ENCODE measurements at regions not wholly inside any gene's neighbourhood (a gene's known extent, or its start where the extent isn't known, plus 50 kb on each side); places are given as distances from the start of the nearest gene placed in this dataset.
"Not testable (repeated sequence)": the region's sequence is repeated elsewhere in the genome, so short reads cannot be mapped to it uniquely, and the experiment has no call there.

GRCh38 chr2:44055229-44055628 lies 59.4 kb upstream of the LRPPRC start:
- WGBS (ENCODE audit: insufficient coverage): no CpG with 5 or more reads among the region's 2 CpGs
- Histone ChIP-seq H3K27me3 (ENCODE audit: control insufficient read depth, insufficient read depth, low read length) (no peaks in the 10 kb centered on the region), H3K9me3 (ENCODE audit: control insufficient read depth, insufficient read depth, low read length) (no peaks in the 10 kb centered on the region), H3K36me3 (ENCODE audit: control insufficient read depth, insufficient read depth, low read length) (no peaks in the 10 kb centered on the region), H3K4me3 (ENCODE audit: low read length) (no peak overlapping the region), H3K27ac (ENCODE audit: low read length) (no peak overlapping the region), H3K4me1 (ENCODE audit: control insufficient read depth, insufficient read depth, low read length) (no peaks in the 10 kb centered on the region)
- Mint-ChIP-seq H3K9me3 (no peaks in the 10 kb centered on the region), H3K4me1 (no peaks in the 10 kb centered on the region), H3K4me3 (no peak overlapping the region), H3K27me3 (ENCODE audit: low read depth in 2 of 2) (peaks cover 0 to 10% of the 10 kb centered on the region in 2 donors), H3K36me3 (no peaks in the 10 kb centered on the region), H3K27ac (no peak overlapping the region)
- DNase-seq (no peak), ATAC-seq (no peak)
- no peak for TF ChIP-seq CTCF (IDR thresholded peaks at IDR 0.05)
- intact Hi-C loops (cut with micrococcal nuclease): no loop called here

GRCh38 chr2:44055664-44056063 lies 59.9 kb upstream of the LRPPRC start:
- DNase-seq (no peak), ATAC-seq (no peak)
- Mint-ChIP-seq H3K36me3 (no peaks in the 10 kb centered on the region), H3K9me3 (no peaks in the 10 kb centered on the region), H3K27me3 (ENCODE audit: low read depth in 2 of 2) (peaks cover 0 to 10% of the 10 kb centered on the region in 2 donors), H3K4me3 (no peak overlapping the region), H3K4me1 (no peaks in the 10 kb centered on the region), H3K27ac (no peak overlapping the region)
- WGBS (ENCODE audit: insufficient coverage): 88% methylated on average over 7 of the region's 7 CpGs
- intact Hi-C loops (cut with micrococcal nuclease): no loop called here
- no peak for TF ChIP-seq CTCF (IDR thresholded peaks at IDR 0.05)
- Histone ChIP-seq H3K36me3 (ENCODE audit: control insufficient read depth, insufficient read depth, low read length) (no peaks in the 10 kb centered on the region), H3K9me3 (ENCODE audit: control insufficient read depth, insufficient read depth, low read length) (no peaks in the 10 kb centered on the region), H3K27me3 (ENCODE audit: control insufficient read depth, insufficient read depth, low read length) (no peaks in the 10 kb centered on the region), H3K4me3 (ENCODE audit: low read length) (no peak overlapping the region), H3K4me1 (ENCODE audit: control insufficient read depth, insufficient read depth, low read length) (no peaks in the 10 kb centered on the region), H3K27ac (ENCODE audit: low read length) (no peak overlapping the region)

- Histone ChIP-seq H3K27me3 (ENCODE audit: control insufficient read depth, insufficient read depth, low read length) (no peaks in the 10 kb centered on the region), H3K36me3 (ENCODE audit: control insufficient read depth, insufficient read depth, low read length) (no peaks in the 10 kb centered on the region), H3K27ac (ENCODE audit: low read length) (no peak overlapping the region), H3K4me1 (ENCODE audit: control insufficient read depth, insufficient read depth, low read length) (no peaks in the 10 kb centered on the region), H3K4me3 (ENCODE audit: low read length) (no peak overlapping the region), H3K9me3 (ENCODE audit: control insufficient read depth, insufficient read depth, low read length) (no peaks in the 10 kb centered on the region)
- no peaks in the 10 kb centered on the region for H3K36me3 Mint-ChIP-seq
- no peak overlapping the region for H3K4me3 Mint-ChIP-seq
- ATAC-seq: no peak
- 92% methylated on average over 2 of the region's 2 CpGs for WGBS (ENCODE audit: insufficient coverage)
- no peak for DNase-seq
- TF ChIP-seq CTCF (IDR thresholded peaks at IDR 0.05): no peak
- H3K9me3 Mint-ChIP-seq: no peaks in the 10 kb centered on the region
- no peaks in the 10 kb centered on the region for H3K4me1 Mint-ChIP-seq
- peaks cover under 1 to 14% of the 10 kb centered on the region in 2 donors for H3K27me3 Mint-ChIP-seq (ENCODE audit: low read depth in 2 of 2)
- intact Hi-C loops (cut with micrococcal nuclease): no loop called here
- H3K27ac Mint-ChIP-seq: no peak overlapping the region
Observed at GRCh38 chr2:44056947-44057346, 61.2 kb upstream of the LRPPRC start.

DNA sequence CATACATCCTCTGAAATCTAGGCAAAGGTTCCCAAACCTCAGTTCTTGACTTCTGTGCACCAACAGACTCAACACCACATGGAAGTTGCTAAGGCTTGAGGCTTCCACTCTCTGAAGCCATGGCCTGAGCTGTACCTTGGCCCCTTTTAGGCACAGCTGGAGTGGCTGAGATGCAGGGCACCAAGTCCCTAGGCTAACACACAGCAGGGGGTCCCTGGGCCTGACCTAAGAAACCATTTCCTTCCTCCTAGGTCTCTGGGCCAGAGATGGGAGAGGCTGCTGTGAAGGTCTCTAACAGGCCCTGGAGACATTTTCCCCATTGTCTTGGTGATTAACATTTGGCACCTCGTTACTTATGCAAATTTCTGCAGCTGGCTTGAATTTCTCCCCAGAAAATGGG lies 64.5 kb upstream of the LRPPRC start:
- 74% methylated on average over 1 of the region's 1 CpG for WGBS (ENCODE audit: insufficient coverage)
- DNase-seq, H3K9me3 Mint-ChIP-seq: not testable (repeated sequence)

More for the DNA sequence above, 64.5 kb upstream of the LRPPRC start:
- H3K4me1 ChIP-seq (ENCODE audit: control insufficient read depth, insufficient read depth, low read length); ATAC-seq; H3K36me3 ChIP-seq (ENCODE audit: control insufficient read depth, insufficient read depth, low read length); H3K9me3 ChIP-seq (ENCODE audit: control insufficient read depth, insufficient read depth, low read length); H3K4me3 ChIP-seq (ENCODE audit: low read length); H3K27ac Mint-ChIP-seq; intact Hi-C loops (cut with micrococcal nuclease); H3K27me3 Mint-ChIP-seq (ENCODE audit: low read depth in 2 of 2); H3K4me1 Mint-ChIP-seq; H3K36me3 Mint-ChIP-seq; H3K27ac ChIP-seq (ENCODE audit: low read length); H3K27me3 ChIP-seq (ENCODE audit: control insufficient read depth, insufficient read depth, low read length); H3K4me3 Mint-ChIP-seq: not testable (repeated sequence)
